ENCODE measurements at regions not wholly inside any gene's neighbourhood (a gene's known extent, or its start where the extent isn't known, plus 50 kb on each side); places are given as distances from the start of the nearest gene placed in this dataset.

- Histone ChIP-seq H3K9me3 (no peaks in the 10 kb centered on the region), H3K4me1 (ENCODE audit: low read depth) (no peaks in the 10 kb centered on the region), H3K36me3 (ENCODE audit: low read depth) (no peaks in the 10 kb centered on the region), H3K4me3 (no peak overlapping the region)
- intact Hi-C loops (cut with DNase I, micrococcal nuclease), result no loop called here
- no peak for DNase-seq
- TF ChIP-seq, protein P1, sequence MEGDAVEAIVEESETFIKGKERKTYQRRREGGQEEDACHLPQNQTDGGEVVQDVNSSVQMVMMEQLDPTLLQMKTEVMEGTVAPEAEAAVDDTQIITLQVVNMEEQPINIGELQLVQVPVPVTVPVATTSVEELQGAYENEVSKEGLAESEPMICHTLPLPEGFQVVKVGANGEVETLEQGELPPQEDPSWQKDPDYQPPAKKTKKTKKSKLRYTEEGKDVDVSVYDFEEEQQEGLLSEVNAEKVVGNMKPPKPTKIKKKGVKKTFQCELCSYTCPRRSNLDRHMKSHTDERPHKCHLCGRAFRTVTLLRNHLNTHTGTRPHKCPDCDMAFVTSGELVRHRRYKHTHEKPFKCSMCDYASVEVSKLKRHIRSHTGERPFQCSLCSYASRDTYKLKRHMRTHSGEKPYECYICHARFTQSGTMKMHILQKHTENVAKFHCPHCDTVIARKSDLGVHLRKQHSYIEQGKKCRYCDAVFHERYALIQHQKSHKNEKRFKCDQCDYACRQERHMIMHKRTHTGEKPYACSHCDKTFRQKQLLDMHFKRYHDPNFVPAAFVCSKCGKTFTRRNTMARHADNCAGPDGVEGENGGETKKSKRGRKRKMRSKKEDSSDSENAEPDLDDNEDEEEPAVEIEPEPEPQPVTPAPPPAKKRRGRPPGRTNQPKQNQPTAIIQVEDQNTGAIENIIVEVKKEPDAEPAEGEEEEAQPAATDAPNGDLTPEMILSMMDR (IDR thresholded peaks at IDR 0.05), result no peak
- no peak for ATAC-seq
Observed at GRCh38 chr3:165451371-165452070, 255.3 kb upstream of the SLITRK3 start.

GRCh38 chr3:165446555-165446954 is 250.4 kb upstream of the SLITRK3 start:
- H3K4me3 ChIP-seq, result no peak overlapping the region
- ATAC-seq (no peak), DNase-seq (no peak)
- no peaks in the 10 kb centered on the region for H3K4me1 ChIP-seq (ENCODE audit: low read depth)
- no peaks in the 10 kb centered on the region for H3K9me3 ChIP-seq
- TF ChIP-seq, protein P1 (IDR thresholded peaks at IDR 0.05), result no peak
- intact Hi-C loops (cut with DNase I, micrococcal nuclease), result no loop called here
- H3K36me3 ChIP-seq (ENCODE audit: low read depth), result no peaks in the 10 kb centered on the region

- Histone ChIP-seq H3K4me3 (no peak overlapping the region), H3K4me1 (ENCODE audit: low read depth) (no peaks in the 10 kb centered on the region), H3K36me3 (ENCODE audit: low read depth) (no peaks in the 10 kb centered on the region), H3K9me3 (no peaks in the 10 kb centered on the region)
- TF ChIP-seq, protein P1 (IDR thresholded peaks at IDR 0.05), result no peak
- intact Hi-C loops (cut with DNase I, micrococcal nuclease), result no loop called here
- DNase-seq (no peak), ATAC-seq (no peak)
Observed at GRCh38 chr3:165444745-165445144, 248.6 kb upstream of the SLITRK3 start.

GRCh38 chr3:165443664-165444063 is 247.5 kb upstream of the SLITRK3 start:
- DNase-seq (no peak), ATAC-seq (no peak)
- intact Hi-C loops (cut with DNase I, micrococcal nuclease), result no loop called here
- Histone ChIP-seq H3K4me3 (no peak overlapping the region), H3K9me3 (no peaks in the 10 kb centered on the region), H3K36me3 (ENCODE audit: low read depth) (no peaks in the 10 kb centered on the region), H3K4me1 (ENCODE audit: low read depth) (no peaks in the 10 kb centered on the region)
- TF ChIP-seq, protein P1 (IDR thresholded peaks at IDR 0.05), result no peak

GRCh38 chr3:165442061-165442460 is 245.9 kb upstream of the SLITRK3 start:
- Histone ChIP-seq H3K4me1 (ENCODE audit: low read depth) (no peaks in the 10 kb centered on the region), H3K9me3 (no peaks in the 10 kb centered on the region), H3K36me3 (ENCODE audit: low read depth) (no peaks in the 10 kb centered on the region), H3K4me3 (no peak overlapping the region)
- intact Hi-C loops (cut with DNase I, micrococcal nuclease), result no loop called here
- ATAC-seq, result no peak
- no peak for DNase-seq
- TF ChIP-seq, protein P1 (IDR thresholded peaks at IDR 0.05), result no peak

GRCh38 chr3:165440380-165440779 is 244.2 kb upstream of the SLITRK3 start:
- no peak overlapping the region for H3K4me3 ChIP-seq
- no peaks in the 10 kb centered on the region for H3K9me3 ChIP-seq
- ATAC-seq (no peak), DNase-seq (no peak)
- no peaks in the 10 kb centered on the region for H3K4me1 ChIP-seq (ENCODE audit: low read depth)
- TF ChIP-seq, protein P1 (IDR thresholded peaks at IDR 0.05), result no peak
- H3K36me3 ChIP-seq (ENCODE audit: low read depth), result no peaks in the 10 kb centered on the region
- intact Hi-C loops (cut with DNase I, micrococcal nuclease), result no loop called here
